Neural cell (in vitro differentiated cells): ENCODE measurements at regions not wholly inside any gene's neighbourhood (a gene's known extent, or its start where the extent isn't known, plus 50 kb on each side); places are given as distances from the start of the nearest gene placed in this dataset.

Source experiments
- H2AFZ ChIP-seq: fragments of 200-600, 300-800 bp; sonication (generic), shearing (Covaris generic); 2 replicates; pipeline ENCODE4 v1.6.0; 2014; ENCODE audit warnings: low read depth, mild to moderate bottlenecking, antibody characterized with exemption, low read length, moderate library complexity
- H3F3A ChIP-seq: fragments of 200-600 bp; shearing (Covaris generic); 2 replicates; pipeline ENCODE4 v1.6.1; 2016; ENCODE audit warnings: mild to moderate bottlenecking, moderate library complexity, mixed read lengths, antibody characterized with exemption, low read length; ENCODE audit not compliant: insufficient read depth, poor library complexity, severe bottlenecking
- H3K27ac ChIP-seq: fragments of 200-600, 300-800 bp; sonication (generic), shearing (Covaris generic); 2 replicates; pipeline ENCODE4 v1.5.1; 2014; ENCODE audit warnings: mild to moderate bottlenecking, low read length, moderate library complexity
- H3K27me3 ChIP-seq: fragments of 300-800, 200-600 bp; sonication (generic), shearing (Covaris generic); 2 replicates; pipeline ENCODE4 v1.6.0; 2014; ENCODE audit warnings: mild to moderate bottlenecking, low read depth, low read length, moderate library complexity; ENCODE audit not compliant: insufficient read depth
- H3K36me3 ChIP-seq: fragments of 300-800, 200-600 bp; sonication (generic), shearing (Covaris generic); 2 replicates; pipeline ENCODE4 v1.5.1; 2014; ENCODE audit warnings: mild to moderate bottlenecking, antibody characterized with exemption, low read length, moderate library complexity; ENCODE audit not compliant: insufficient read depth
- H3K4me2 ChIP-seq: fragments of 300-800, 200-600 bp; sonication (generic), shearing (Covaris generic); 2 replicates; pipeline ENCODE4 v1.6.0; 2014; ENCODE audit warnings: mild to moderate bottlenecking, low read length
- H3K4me3 ChIP-seq: fragments of 300-800, 200-600 bp; sonication (generic), shearing (Covaris generic); 2 replicates; pipeline ENCODE4 v1.5.1; 2014; ENCODE audit warnings: mild to moderate bottlenecking, low read length, moderate library complexity
- H3K79me2 ChIP-seq: fragments of 200-600 bp; shearing (Covaris generic); replicated peaks from 2 replicates; pipeline ENCODE4 v1.6.0; 2014; ENCODE audit warnings: mild to moderate bottlenecking, low read length, moderate library complexity; ENCODE audit not compliant: insufficient read depth
- H3K9ac ChIP-seq: fragments of 300-800, 200-600 bp; sonication (generic), shearing (Covaris generic); 2 replicates; pipeline ENCODE4 v1.6.1; 2016; ENCODE audit warnings: mild to moderate bottlenecking, low read length, mixed read lengths
- H3K9me2 ChIP-seq: fragments of 200-600 bp; shearing (Covaris generic); 2 replicates; pipeline ENCODE4 v1.6.1; 2016; ENCODE audit warnings: mild to moderate bottlenecking, low read length, mixed read lengths; ENCODE audit not compliant: insufficient read depth
- H3K9me3 ChIP-seq: fragments of 200-600, 300-800 bp; sonication (generic), shearing (Covaris generic); 2 replicates; pipeline ENCODE4 v1.6.1; 2016; ENCODE audit warnings: mild to moderate bottlenecking, mixed run types, low read length, moderate library complexity, mixed read lengths
- H4K20me1 ChIP-seq: fragments of 200-600 bp; shearing (Covaris generic); 2 replicates; pipeline ENCODE4 v1.6.1; 2016; ENCODE audit warnings: mild to moderate bottlenecking, mixed run types; ENCODE audit not compliant: insufficient read depth
- EP300 ChIP-seq: fragments of 450-650 bp; conservative IDR thresholded peaks from 2 replicates; pipeline ENCODE4 v1.6.1; 2014; ENCODE audit warnings: antibody characterized with exemption, mild to moderate bottlenecking, moderate library complexity; ENCODE audit not compliant: poor library complexity, severe bottlenecking
- EZH2 ChIP-seq: fragments of 200-600, 300-800 bp; shearing (Covaris generic), sonication (generic); IDR thresholded peaks from 2 replicates; pipeline ENCODE4 v1.6.1; 2014; ENCODE audit warnings: antibody characterized with exemption, low read length, borderline replicate concordance, mild to moderate bottlenecking; ENCODE audit not compliant: insufficient read depth, poor library complexity, severe bottlenecking
- MXI1 ChIP-seq: fragments of 450-650 bp; conservative IDR thresholded peaks from 2 replicates; pipeline ENCODE4 v1.6.1; 2014; ENCODE audit warnings: antibody characterized with exemption, mild to moderate bottlenecking; ENCODE audit not compliant: poor library complexity, severe bottlenecking
- POLR2AphosphoS5 ChIP-seq: IDR thresholded peaks from 2 replicates; pipeline ENCODE4 v1.6.1; 2012
- RAD21 ChIP-seq: fragments of 450-650 bp; conservative IDR thresholded peaks from 2 replicates; pipeline ENCODE4 v1.6.1; 2014; ENCODE audit warnings: antibody characterized with exemption, mild to moderate bottlenecking, moderate library complexity
- REST ChIP-seq: IDR thresholded peaks from 2 replicates; pipeline ENCODE4 v1.6.1; 2012; ENCODE audit warnings: borderline replicate concordance
- SMC3 ChIP-seq: fragments of 450-650 bp; conservative IDR thresholded peaks from 2 replicates; pipeline ENCODE4 v1.6.1; 2014; ENCODE audit warnings: antibody characterized with exemption, mild to moderate bottlenecking, moderate library complexity; ENCODE audit not compliant: poor library complexity
- TAF1 ChIP-seq: IDR thresholded peaks from 2 replicates; pipeline ENCODE4 v1.6.1; 2012; ENCODE audit warnings: low read depth
- TF ChIP-seq, protein P1 (sequence below): fragments of 450-650 bp; IDR thresholded peaks from 2 replicates; pipeline ENCODE4 v1.5.1; 2014; ENCODE audit warnings: antibody characterized with exemption, mild to moderate bottlenecking, moderate library complexity; ENCODE audit not compliant: poor library complexity, severe bottlenecking

GRCh38 chr2:516131-516530 is 161.1 kb downstream of the TMEM18 start:
- Histone ChIP-seq H3K9me2 (no peaks in the 10 kb centered on the region), H2AFZ (no peak overlapping the region), H4K20me1 (no peaks in the 10 kb centered on the region), H3K9me3 (no peaks in the 10 kb centered on the region), H3K9ac (no peak overlapping the region), H3K36me3 (no peaks in the 10 kb centered on the region), H3K27ac (no peak overlapping the region), H3F3A (no peaks in the 10 kb centered on the region), H3K4me3 (no peak overlapping the region), H3K79me2 (no peaks in the 10 kb centered on the region), H3K4me2 (no peak overlapping the region), H3K27me3 (no peaks in the 10 kb centered on the region)
- TF ChIP-seq POLR2AphosphoS5, result no peak
- TF ChIP-seq MXI1, result no peak
- TF ChIP-seq RAD21, result no peak
- TF ChIP-seq, protein P1, sequence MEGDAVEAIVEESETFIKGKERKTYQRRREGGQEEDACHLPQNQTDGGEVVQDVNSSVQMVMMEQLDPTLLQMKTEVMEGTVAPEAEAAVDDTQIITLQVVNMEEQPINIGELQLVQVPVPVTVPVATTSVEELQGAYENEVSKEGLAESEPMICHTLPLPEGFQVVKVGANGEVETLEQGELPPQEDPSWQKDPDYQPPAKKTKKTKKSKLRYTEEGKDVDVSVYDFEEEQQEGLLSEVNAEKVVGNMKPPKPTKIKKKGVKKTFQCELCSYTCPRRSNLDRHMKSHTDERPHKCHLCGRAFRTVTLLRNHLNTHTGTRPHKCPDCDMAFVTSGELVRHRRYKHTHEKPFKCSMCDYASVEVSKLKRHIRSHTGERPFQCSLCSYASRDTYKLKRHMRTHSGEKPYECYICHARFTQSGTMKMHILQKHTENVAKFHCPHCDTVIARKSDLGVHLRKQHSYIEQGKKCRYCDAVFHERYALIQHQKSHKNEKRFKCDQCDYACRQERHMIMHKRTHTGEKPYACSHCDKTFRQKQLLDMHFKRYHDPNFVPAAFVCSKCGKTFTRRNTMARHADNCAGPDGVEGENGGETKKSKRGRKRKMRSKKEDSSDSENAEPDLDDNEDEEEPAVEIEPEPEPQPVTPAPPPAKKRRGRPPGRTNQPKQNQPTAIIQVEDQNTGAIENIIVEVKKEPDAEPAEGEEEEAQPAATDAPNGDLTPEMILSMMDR, result no peak
- no peak for TF ChIP-seq EZH2
- TF ChIP-seq REST, result no peak
- TF ChIP-seq EP300, result no peak
- no peak for TF ChIP-seq TAF1
- TF ChIP-seq SMC3, result no peak

DNA sequence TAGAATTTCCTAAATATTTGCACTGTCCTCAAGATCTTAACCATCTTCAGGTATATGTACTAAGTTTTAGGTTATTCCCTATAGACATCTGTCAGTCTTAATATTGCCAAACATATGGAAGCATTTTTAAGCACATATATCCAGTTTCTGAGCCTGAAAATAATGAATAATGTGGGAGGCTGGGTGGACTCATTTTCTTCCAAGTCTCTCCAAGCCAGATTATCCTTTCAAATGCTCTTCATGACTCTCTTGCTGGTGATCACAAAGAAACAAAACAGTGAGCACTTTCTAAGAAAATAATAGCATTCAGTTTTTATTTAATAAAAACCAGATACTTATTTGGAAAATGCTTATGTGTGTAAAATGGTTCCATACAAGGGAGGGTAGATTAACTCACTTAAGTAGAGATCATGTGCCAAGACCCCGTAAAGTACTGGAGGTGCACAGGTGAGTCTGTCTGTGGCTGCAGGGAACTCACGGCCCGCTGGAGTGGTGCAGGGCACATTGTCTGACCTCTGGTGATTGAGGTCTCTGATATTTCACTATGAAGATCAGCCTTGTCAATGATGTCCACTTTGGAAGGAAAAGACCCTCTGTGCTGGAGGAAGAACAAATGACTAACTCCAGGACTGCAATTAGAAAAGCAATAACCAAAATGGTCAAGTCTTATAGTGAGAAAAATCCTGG is 161.6 kb downstream of the TMEM18 start:
- Histone ChIP-seq H3K9me3 (peaks cover 3% of the 10 kb centered on the region), H3K27ac (no peak overlapping the region), H3K79me2 (no peaks in the 10 kb centered on the region), H4K20me1 (no peaks in the 10 kb centered on the region), H3F3A (no peaks in the 10 kb centered on the region), H3K27me3 (no peaks in the 10 kb centered on the region), H3K36me3 (no peaks in the 10 kb centered on the region), H3K4me3 (no peak overlapping the region), H3K9ac (no peak overlapping the region), H2AFZ (no peak overlapping the region), H3K4me2 (no peak overlapping the region), H3K9me2 (no peaks in the 10 kb centered on the region)
- TF ChIP-seq EP300, result no peak
- TF ChIP-seq RAD21, result no peak
- TF ChIP-seq, protein P1, result no peak
- TF ChIP-seq EZH2, result no peak
- no peak for TF ChIP-seq POLR2AphosphoS5
- no peak for TF ChIP-seq TAF1
